GM23338 (cell line): ENCODE measurements at regions not wholly inside any gene's neighbourhood (a gene's known extent, or its start where the extent isn't known, plus 50 kb on each side); places are given as distances from the start of the nearest gene placed in this dataset.

ENCODE experiments used
- ATAC-seq: fragments of 200-7000 bp; cut with Tn5 transposase; 3 replicates; pipeline ENCODE4 v1.9.1; 2020
- DNase-seq: peaks from one replicate; pipeline ENCODE4 v3.0.0-alpha.2; 2015; ENCODE audit warnings: low spot score
- H2AFZ ChIP-seq: fragments of 200-600 bp; sonication (generic); 2 replicates; pipeline ENCODE4 v1.8.0; 2016; ENCODE audit warnings: antibody characterized with exemption, mild to moderate bottlenecking, moderate library complexity
- H3F3A ChIP-seq: fragments of 200-600 bp; sonication (generic); replicated peaks from 2 replicates; pipeline ENCODE4 v1.8.0; 2017; ENCODE audit warnings: antibody characterized with exemption, mixed run types, low read depth
- H3K27ac ChIP-seq: fragments of 200-600 bp; sonication (generic); 2 replicates; pipeline ENCODE4 v1.6.1; 2016; ENCODE audit warnings: low read depth
- H3K27me3 ChIP-seq: fragments of 200-600 bp; sonication (generic); 2 replicates; pipeline ENCODE4 v1.8.0; 2016; ENCODE audit warnings: mild to moderate bottlenecking, mixed run types, moderate library complexity; ENCODE audit not compliant: insufficient read depth
- H3K36me3 ChIP-seq: fragments of 200-600 bp; sonication (generic); 2 replicates; pipeline ENCODE4 v1.8.0; 2016; ENCODE audit warnings: mild to moderate bottlenecking; ENCODE audit not compliant: insufficient read depth
- H3K4me1 ChIP-seq: fragments of 200-600 bp; sonication (generic); 2 replicates; pipeline ENCODE4 v1.8.0; 2016; ENCODE audit warnings: mild to moderate bottlenecking, moderate library complexity; ENCODE audit not compliant: insufficient read depth
- H3K4me2 ChIP-seq: fragments of 200-600 bp; sonication (generic); 2 replicates; pipeline ENCODE4 v1.7.1; 2017; ENCODE audit warnings: mixed run types
- H3K4me3 ChIP-seq: fragments of 200-600 bp; sonication (generic); 2 replicates; pipeline ENCODE4 v1.6.1; 2016; ENCODE audit warnings: mixed run types
- H3K79me2 ChIP-seq: fragments of 200-600 bp; sonication (generic); replicated peaks from 2 replicates; pipeline ENCODE4 v1.8.0; 2017; ENCODE audit warnings: mild to moderate bottlenecking; ENCODE audit not compliant: insufficient read depth
- H3K9me2 ChIP-seq: fragments of 200-600 bp; sonication (generic); 2 replicates; pipeline ENCODE4 v1.8.0; 2017; ENCODE audit not compliant: insufficient read depth
- H4K20me1 ChIP-seq: fragments of 200-600 bp; sonication (generic); replicated peaks from 2 replicates; pipeline ENCODE4 v1.8.0; 2017; ENCODE audit warnings: mild to moderate bottlenecking; ENCODE audit not compliant: insufficient read depth
- H3K27ac Mint-ChIP-seq: 2 replicates; pipeline ENCODE4 v1.8.0; 2020; ENCODE audit warnings: inconsistent platforms, mild to moderate bottlenecking, moderate library complexity, mixed read lengths
- H3K27me3 Mint-ChIP-seq: 3 replicates; pipeline ENCODE4 v1.8.0; 2022; ENCODE audit warnings: low read depth, mild to moderate bottlenecking, moderate library complexity, mixed read lengths, inconsistent platforms; ENCODE audit not compliant: insufficient read depth, poor library complexity
- H3K36me3 Mint-ChIP-seq: 3 replicates; pipeline ENCODE4 v1.8.0; 2021; ENCODE audit warnings: low read depth, mild to moderate bottlenecking, inconsistent platforms, moderate library complexity, mixed read lengths
- H3K4me1 Mint-ChIP-seq: 3 replicates; pipeline ENCODE4 v1.8.0; 2020; ENCODE audit warnings: mild to moderate bottlenecking, inconsistent platforms, mixed read lengths
- H3K4me3 Mint-ChIP-seq: 3 replicates; pipeline ENCODE4 v1.8.0; 2021; ENCODE audit warnings: moderate library complexity, mild to moderate bottlenecking, inconsistent platforms, mixed read lengths
- H3K9me3 Mint-ChIP-seq: 3 replicates; pipeline ENCODE4 v1.8.0; 2020; ENCODE audit warnings: moderate library complexity, mild to moderate bottlenecking, inconsistent platforms, mixed read lengths
- CREB1 ChIP-seq: fragments of 250-450 bp; sonication (Bioruptor Pico); IDR thresholded peaks from 2 replicates; pipeline ENCODE4 v1.5.0; 2020; ENCODE audit warnings: low read depth, mild to moderate bottlenecking, moderate library complexity
- EZH2 ChIP-seq: fragments of 200-600 bp; sonication (generic); IDR thresholded peaks from one replicate; pipeline ENCODE4 v1.8.0; 2017; ENCODE audit warnings: antibody characterized with exemption, mild to moderate bottlenecking, low read depth; ENCODE audit not compliant: unreplicated experiment
- EZH2phosphoT487 ChIP-seq: fragments of 200-600 bp; sonication (generic); IDR thresholded peaks from one replicate; pipeline ENCODE4 v1.8.1; 2018; ENCODE audit warnings: antibody characterized with exemption; ENCODE audit not compliant: unreplicated experiment
- JUNB ChIP-seq: IDR thresholded peaks from one replicate; pipeline ENCODE4 v1.6.1; 2016; ENCODE audit warnings: antibody characterized with exemption; ENCODE audit not compliant: unreplicated experiment
- NANOG ChIP-seq: IDR thresholded peaks from 2 replicates; pipeline ENCODE4 v1.6.1; 2016; ENCODE audit warnings: antibody characterized with exemption, borderline replicate concordance
- POLR2AphosphoS5 ChIP-seq: IDR thresholded peaks from 2 replicates; pipeline ENCODE4 v1.6.1; 2016; ENCODE audit warnings: antibody characterized with exemption, low read depth
- STAT1 ChIP-seq: IDR thresholded peaks from one replicate; pipeline ENCODE4 v1.6.1; 2016; ENCODE audit warnings: antibody characterized with exemption; ENCODE audit not compliant: unreplicated experiment
- ZNF114 ChIP-seq: fragments of 250-450 bp; sonication (Bioruptor Pico); IDR thresholded peaks from 2 replicates; pipeline ENCODE4 v1.5.0; 2020; ENCODE audit warnings: mild to moderate bottlenecking, moderate library complexity
- ZNF331 ChIP-seq: fragments of 250-450 bp; sonication (Bioruptor Pico); IDR thresholded peaks from 2 replicates; pipeline ENCODE4 v1.5.0; 2020; ENCODE audit warnings: low read depth, mild to moderate bottlenecking, moderate library complexity
- TF ChIP-seq, protein P1 (sequence below): IDR thresholded peaks from 2 replicates; pipeline ENCODE4 v1.6.1; 2016; ENCODE audit warnings: antibody characterized with exemption
- TF ChIP-seq, protein P2 (sequence below): fragments of 250-450 bp; sonication (Bioruptor Pico); IDR thresholded peaks from 2 replicates; pipeline ENCODE4 v1.5.0; 2020; ENCODE audit warnings: mild to moderate bottlenecking, moderate library complexity
- TF ChIP-seq, protein P3 (sequence below): IDR thresholded peaks from one replicate; pipeline ENCODE4 v1.6.1; 2018; ENCODE audit warnings: antibody characterized with exemption; ENCODE audit not compliant: unreplicated experiment
- TF ChIP-seq, protein P4 (sequence below), 2 experiments: fragments of 200-600 bp in 1 of 2; sonication (generic) in 1 of 2; conservative IDR thresholded peaks; 2 replicates each; pipeline versions ENCODE4 v1.5.1 to v1.6.1; 2016 to 2017; ENCODE audit warnings: antibody characterized with exemption in 2 of 2, low read depth in 2 of 2, mild to moderate bottlenecking in 2 of 2, moderate library complexity in 1 of 2

DNA sequence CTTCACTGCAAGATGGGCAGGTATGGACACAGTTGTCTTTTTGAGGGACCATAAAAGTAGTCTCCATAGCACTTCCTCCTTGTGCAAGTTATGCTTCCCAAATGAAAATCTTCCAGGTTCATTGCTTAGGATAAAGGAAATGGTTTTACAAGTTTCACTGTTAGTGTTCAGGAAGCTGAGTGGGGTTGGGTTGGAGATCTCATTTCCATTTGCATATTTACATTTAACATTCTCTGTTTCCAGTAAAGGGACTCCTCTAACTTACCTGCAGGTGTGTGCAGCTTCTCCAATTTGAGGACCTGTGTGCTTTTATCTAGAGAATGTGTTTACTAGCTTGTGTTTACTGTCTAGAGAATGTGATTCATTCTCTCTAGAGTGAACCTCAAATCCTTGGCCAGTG lies 141.3 kb upstream of the POU2AF2 start:
- H3K27me3 Mint-ChIP-seq: no peaks in the 10 kb centered on the region
- no peak for ATAC-seq
- Histone ChIP-seq H3K27me3 (no peaks in the 10 kb centered on the region), H3K36me3 (no peaks in the 10 kb centered on the region), H3K79me2 (no peaks in the 10 kb centered on the region), H3K27ac (no peak overlapping the region), H4K20me1 (no peaks in the 10 kb centered on the region), H3K4me2 (no peak overlapping the region), H3K9me2 (no peaks in the 10 kb centered on the region), H3K4me3 (no peak overlapping the region), H2AFZ (no peak overlapping the region), H3F3A (no peaks in the 10 kb centered on the region), H3K4me1 (peaks cover 7% of the 10 kb centered on the region; the same call in 1 of the 2 replicates)
- H3K36me3 Mint-ChIP-seq: no peaks in the 10 kb centered on the region
- TF ChIP-seq STAT1 (no peak), CREB1 (CRISPR knock-in tag) (no peak), POLR2AphosphoS5 (no peak), EZH2 (no peak), NANOG (no peak), JUNB (no peak), EZH2phosphoT487 (no peak), ZNF114 (no peak), ZNF331 (CRISPR knock-in tag) (no peak)
- TF ChIP-seq, protein P1, sequence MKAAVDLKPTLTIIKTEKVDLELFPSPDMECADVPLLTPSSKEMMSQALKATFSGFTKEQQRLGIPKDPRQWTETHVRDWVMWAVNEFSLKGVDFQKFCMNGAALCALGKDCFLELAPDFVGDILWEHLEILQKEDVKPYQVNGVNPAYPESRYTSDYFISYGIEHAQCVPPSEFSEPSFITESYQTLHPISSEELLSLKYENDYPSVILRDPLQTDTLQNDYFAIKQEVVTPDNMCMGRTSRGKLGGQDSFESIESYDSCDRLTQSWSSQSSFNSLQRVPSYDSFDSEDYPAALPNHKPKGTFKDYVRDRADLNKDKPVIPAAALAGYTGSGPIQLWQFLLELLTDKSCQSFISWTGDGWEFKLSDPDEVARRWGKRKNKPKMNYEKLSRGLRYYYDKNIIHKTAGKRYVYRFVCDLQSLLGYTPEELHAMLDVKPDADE: no peak
- TF ChIP-seq, protein P2, sequence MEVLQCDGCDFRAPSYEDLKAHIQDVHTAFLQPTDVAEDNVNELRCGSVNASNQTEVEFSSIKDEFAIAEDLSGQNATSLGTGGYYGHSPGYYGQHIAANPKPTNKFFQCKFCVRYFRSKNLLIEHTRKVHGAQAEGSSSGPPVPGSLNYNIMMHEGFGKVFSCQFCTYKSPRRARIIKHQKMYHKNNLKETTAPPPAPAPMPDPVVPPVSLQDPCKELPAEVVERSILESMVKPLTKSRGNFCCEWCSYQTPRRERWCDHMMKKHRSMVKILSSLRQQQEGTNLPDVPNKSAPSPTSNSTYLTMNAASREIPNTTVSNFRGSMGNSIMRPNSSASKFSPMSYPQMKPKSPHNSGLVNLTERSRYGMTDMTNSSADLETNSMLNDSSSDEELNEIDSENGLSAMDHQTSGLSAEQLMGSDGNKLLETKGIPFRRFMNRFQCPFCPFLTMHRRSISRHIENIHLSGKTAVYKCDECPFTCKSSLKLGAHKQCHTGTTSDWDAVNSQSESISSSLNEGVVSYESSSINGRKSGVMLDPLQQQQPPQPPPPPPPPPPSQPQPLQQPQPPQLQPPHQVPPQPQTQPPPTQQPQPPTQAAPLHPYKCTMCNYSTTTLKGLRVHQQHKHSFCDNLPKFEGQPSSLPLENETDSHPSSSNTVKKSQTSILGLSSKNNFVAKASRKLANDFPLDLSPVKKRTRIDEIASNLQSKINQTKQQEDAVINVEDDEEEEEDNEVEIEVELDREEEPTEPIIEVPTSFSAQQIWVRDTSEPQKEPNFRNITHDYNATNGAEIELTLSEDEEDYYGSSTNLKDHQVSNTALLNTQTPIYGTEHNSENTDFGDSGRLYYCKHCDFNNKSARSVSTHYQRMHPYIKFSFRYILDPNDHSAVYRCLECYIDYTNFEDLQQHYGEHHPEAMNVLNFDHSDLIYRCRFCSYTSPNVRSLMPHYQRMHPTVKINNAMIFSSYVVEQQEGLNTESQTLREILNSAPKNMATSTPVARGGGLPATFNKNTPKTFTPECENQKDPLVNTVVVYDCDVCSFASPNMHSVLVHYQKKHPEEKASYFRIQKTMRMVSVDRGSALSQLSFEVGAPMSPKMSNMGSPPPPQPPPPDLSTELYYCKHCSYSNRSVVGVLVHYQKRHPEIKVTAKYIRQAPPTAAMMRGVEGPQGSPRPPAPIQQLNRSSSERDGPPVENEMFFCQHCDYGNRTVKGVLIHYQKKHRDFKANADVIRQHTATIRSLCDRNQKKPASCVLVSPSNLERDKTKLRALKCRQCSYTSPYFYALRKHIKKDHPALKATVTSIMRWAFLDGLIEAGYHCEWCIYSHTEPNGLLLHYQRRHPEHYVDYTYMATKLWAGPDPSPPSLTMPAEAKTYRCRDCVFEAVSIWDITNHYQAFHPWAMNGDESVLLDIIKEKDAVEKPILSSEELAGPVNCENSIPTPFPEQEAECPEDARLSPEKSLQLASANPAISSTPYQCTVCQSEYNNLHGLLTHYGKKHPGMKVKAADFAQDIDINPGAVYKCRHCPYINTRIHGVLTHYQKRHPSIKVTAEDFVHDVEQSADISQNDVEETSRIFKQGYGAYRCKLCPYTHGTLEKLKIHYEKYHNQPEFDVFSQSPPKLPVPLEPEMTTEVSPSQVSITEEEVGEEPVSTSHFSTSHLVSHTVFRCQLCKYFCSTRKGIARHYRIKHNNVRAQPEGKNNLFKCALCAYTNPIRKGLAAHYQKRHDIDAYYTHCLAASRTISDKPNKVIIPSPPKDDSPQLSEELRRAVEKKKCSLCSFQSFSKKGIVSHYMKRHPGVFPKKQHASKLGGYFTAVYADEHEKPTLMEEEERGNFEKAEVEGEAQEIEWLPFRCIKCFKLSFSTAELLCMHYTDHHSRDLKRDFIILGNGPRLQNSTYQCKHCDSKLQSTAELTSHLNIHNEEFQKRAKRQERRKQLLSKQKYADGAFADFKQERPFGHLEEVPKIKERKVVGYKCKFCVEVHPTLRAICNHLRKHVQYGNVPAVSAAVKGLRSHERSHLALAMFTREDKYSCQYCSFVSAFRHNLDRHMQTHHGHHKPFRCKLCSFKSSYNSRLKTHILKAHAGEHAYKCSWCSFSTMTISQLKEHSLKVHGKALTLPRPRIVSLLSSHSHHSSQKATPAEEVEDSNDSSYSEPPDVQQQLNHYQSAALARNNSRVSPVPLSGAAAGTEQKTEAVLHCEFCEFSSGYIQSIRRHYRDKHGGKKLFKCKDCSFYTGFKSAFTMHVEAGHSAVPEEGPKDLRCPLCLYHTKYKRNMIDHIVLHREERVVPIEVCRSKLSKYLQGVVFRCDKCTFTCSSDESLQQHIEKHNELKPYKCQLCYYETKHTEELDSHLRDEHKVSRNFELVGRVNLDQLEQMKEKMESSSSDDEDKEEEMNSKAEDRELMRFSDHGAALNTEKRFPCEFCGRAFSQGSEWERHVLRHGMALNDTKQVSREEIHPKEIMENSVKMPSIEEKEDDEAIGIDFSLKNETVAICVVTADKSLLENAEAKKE (CRISPR knock-in tag): no peak
- TF ChIP-seq, protein P3, sequence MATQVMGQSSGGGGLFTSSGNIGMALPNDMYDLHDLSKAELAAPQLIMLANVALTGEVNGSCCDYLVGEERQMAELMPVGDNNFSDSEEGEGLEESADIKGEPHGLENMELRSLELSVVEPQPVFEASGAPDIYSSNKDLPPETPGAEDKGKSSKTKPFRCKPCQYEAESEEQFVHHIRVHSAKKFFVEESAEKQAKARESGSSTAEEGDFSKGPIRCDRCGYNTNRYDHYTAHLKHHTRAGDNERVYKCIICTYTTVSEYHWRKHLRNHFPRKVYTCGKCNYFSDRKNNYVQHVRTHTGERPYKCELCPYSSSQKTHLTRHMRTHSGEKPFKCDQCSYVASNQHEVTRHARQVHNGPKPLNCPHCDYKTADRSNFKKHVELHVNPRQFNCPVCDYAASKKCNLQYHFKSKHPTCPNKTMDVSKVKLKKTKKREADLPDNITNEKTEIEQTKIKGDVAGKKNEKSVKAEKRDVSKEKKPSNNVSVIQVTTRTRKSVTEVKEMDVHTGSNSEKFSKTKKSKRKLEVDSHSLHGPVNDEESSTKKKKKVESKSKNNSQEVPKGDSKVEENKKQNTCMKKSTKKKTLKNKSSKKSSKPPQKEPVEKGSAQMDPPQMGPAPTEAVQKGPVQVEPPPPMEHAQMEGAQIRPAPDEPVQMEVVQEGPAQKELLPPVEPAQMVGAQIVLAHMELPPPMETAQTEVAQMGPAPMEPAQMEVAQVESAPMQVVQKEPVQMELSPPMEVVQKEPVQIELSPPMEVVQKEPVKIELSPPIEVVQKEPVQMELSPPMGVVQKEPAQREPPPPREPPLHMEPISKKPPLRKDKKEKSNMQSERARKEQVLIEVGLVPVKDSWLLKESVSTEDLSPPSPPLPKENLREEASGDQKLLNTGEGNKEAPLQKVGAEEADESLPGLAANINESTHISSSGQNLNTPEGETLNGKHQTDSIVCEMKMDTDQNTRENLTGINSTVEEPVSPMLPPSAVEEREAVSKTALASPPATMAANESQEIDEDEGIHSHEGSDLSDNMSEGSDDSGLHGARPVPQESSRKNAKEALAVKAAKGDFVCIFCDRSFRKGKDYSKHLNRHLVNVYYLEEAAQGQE: no peak
- TF ChIP-seq, protein P4, sequence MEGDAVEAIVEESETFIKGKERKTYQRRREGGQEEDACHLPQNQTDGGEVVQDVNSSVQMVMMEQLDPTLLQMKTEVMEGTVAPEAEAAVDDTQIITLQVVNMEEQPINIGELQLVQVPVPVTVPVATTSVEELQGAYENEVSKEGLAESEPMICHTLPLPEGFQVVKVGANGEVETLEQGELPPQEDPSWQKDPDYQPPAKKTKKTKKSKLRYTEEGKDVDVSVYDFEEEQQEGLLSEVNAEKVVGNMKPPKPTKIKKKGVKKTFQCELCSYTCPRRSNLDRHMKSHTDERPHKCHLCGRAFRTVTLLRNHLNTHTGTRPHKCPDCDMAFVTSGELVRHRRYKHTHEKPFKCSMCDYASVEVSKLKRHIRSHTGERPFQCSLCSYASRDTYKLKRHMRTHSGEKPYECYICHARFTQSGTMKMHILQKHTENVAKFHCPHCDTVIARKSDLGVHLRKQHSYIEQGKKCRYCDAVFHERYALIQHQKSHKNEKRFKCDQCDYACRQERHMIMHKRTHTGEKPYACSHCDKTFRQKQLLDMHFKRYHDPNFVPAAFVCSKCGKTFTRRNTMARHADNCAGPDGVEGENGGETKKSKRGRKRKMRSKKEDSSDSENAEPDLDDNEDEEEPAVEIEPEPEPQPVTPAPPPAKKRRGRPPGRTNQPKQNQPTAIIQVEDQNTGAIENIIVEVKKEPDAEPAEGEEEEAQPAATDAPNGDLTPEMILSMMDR (conservative IDR thresholded peaks at IDR 0.05; ENCODE audit: low read depth in 2 of 2): no peak
- H3K27ac Mint-ChIP-seq: no peak overlapping the region
- no peak for DNase-seq
- peaks cover 12% of the 10 kb centered on the region; the same call in 2 of the 3 replicates for H3K4me1 Mint-ChIP-seq
- H3K4me3 Mint-ChIP-seq: no peak overlapping the region
- no peaks in the 10 kb centered on the region for H3K9me3 Mint-ChIP-seq
